ENCODE measurements at regions not wholly inside any gene's neighbourhood (a gene's known extent, or its start where the extent isn't known, plus 50 kb on each side); places are given as distances from the start of the nearest gene placed in this dataset.

DNA sequence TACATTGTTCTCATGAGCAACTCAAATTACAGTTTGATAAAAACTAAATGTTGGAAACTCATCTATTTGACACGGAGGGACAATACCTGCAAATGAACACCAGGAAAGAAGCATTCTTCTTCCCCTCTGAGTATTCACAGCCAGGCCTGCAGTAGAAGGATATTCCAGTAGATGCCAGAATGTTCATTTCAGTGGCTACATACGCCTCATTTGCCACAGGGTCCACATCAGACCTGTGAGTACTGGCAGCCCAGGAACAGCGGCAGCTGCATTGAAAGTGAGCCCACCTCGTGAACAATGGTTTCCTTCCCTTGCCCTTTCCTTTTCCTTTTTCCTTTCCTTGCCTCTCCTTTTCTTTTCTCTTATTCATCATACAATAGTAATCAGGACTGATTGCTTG lies 81.1 kb upstream of the NEIL3 start:
- TF ChIP-seq, protein P1, sequence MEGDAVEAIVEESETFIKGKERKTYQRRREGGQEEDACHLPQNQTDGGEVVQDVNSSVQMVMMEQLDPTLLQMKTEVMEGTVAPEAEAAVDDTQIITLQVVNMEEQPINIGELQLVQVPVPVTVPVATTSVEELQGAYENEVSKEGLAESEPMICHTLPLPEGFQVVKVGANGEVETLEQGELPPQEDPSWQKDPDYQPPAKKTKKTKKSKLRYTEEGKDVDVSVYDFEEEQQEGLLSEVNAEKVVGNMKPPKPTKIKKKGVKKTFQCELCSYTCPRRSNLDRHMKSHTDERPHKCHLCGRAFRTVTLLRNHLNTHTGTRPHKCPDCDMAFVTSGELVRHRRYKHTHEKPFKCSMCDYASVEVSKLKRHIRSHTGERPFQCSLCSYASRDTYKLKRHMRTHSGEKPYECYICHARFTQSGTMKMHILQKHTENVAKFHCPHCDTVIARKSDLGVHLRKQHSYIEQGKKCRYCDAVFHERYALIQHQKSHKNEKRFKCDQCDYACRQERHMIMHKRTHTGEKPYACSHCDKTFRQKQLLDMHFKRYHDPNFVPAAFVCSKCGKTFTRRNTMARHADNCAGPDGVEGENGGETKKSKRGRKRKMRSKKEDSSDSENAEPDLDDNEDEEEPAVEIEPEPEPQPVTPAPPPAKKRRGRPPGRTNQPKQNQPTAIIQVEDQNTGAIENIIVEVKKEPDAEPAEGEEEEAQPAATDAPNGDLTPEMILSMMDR (IDR thresholded peaks at IDR 0.05; ENCODE audit: low read depth, low read length, missing control alignments): no peak
- H3K4me3 ChIP-seq (ENCODE audit: low read depth, low read length): no peak overlapping the region
- DNase-seq (ENCODE audit: low read depth): no peak

DNA sequence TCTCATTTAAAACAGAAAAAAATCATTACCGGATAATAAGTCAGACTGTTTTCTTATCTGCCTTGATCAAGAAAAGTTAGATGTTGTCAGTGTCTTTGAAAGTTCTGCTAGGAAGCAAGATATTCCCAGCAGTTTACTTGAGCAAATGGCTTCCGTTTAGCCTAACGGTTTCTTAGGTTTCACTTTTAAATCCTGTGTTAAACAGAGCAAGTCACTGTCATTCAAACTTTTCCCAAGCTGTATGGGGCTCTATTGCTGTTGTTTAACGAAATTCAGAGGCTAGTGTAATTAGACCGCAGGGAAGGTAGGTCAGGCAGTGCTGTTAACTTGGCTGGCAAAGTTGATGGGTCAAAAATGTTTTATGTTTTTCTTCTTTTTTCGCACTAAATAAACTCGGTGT lies 80.3 kb upstream of the NEIL3 start:
- no peak for DNase-seq (ENCODE audit: low read depth)
- no peak overlapping the region; the same call in 1 of the 2 replicates for H3K4me3 ChIP-seq (ENCODE audit: low read depth, low read length)
- TF ChIP-seq, protein P1 (IDR thresholded peaks at IDR 0.05; ENCODE audit: low read depth, low read length, missing control alignments): no peak

DNA sequence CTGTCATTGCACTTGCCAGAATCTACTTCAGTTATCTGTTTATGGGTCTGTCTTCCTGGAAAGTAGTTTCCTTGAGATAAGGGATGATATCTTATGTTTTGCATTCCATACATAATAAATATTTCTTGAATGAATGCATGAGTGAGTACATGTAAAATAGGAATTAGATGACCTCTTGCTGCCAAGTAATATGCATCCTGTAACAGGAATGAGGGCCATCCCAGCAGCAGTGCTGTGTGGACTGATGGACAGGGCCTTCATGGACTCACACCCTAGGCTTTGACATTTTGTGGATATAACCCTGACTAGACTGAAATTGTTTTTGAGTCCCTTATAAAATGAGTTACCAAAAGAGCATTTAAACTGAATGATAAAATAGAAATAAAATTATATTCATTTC lies 77.2 kb upstream of the NEIL3 start:
- TF ChIP-seq, protein P1 (IDR thresholded peaks at IDR 0.05; ENCODE audit: low read depth, low read length, missing control alignments): no peak
- DNase-seq (ENCODE audit: low read depth): no peak
- no peak overlapping the region for H3K4me3 ChIP-seq (ENCODE audit: low read depth, low read length)

DNA sequence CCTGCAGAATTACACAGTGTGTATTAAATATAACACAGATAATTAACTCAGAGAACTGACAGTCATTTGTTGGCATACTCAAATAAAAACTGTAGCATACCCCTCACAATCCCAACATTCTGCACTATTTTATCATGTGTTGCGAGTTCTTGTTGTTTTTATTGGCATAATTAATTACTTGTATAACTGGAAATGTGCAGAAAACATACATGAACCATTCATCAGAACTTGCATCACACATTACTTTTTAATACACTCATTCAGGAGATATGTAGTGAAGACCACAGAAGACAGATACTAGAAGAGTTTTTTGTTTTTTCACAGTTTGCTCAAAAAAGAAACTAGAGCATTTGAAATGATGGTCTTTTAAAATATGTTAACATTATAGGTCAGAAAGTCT lies 74.6 kb upstream of the NEIL3 start:
- TF ChIP-seq, protein P1 (IDR thresholded peaks at IDR 0.05; ENCODE audit: low read depth, low read length, missing control alignments): no peak
- H3K4me3 ChIP-seq (ENCODE audit: low read depth, low read length): no peak overlapping the region
- no peak for DNase-seq (ENCODE audit: low read depth)

DNA sequence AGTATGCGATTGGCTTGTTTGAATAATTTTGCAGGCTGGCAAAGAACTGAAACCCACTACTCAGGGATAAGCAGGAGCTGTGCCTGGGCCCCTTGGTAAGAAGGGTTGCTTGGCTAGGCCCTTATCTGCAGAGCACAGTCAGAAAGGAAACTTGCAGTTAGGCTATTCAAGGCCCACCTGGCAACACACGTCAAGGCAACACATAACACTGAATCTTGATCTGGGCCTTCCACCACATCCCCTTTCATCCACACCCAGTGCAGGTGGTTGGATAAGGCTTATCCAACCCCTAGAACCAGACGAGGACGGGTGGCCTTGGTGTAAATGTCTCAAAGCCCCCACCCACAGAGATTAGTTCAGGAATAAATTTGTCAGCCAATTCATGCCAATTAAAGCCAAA lies 72.8 kb upstream of the NEIL3 start:
- DNase-seq (ENCODE audit: low read depth): no peak
- TF ChIP-seq, protein P1 (IDR thresholded peaks at IDR 0.05; ENCODE audit: low read depth, low read length, missing control alignments): no peak
- H3K4me3 ChIP-seq (ENCODE audit: low read depth, low read length): no peak overlapping the region

DNA sequence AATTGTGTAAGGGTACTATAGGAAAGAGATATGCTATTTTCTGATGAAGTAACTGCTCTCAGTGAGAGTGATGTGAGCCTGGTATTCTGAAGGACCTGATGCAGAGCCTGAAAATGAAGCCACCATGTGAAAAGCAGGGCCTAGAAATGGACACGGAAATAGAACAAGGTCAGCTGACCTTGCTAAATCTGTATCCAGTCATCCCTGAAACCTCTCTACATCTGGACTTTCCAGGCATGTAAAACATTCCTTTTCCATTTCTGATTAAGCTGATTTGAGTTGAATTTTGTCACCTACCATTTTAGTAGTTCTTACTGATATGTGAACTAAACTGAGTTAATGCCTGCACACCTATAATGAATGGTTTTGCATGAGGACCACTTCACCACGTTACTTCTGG lies 72.4 kb upstream of the NEIL3 start:
- no peak for DNase-seq (ENCODE audit: low read depth)
- no peak overlapping the region for H3K4me3 ChIP-seq (ENCODE audit: low read depth, low read length)
- TF ChIP-seq, protein P1 (IDR thresholded peaks at IDR 0.05; ENCODE audit: low read depth, low read length, missing control alignments): no peak

DNA sequence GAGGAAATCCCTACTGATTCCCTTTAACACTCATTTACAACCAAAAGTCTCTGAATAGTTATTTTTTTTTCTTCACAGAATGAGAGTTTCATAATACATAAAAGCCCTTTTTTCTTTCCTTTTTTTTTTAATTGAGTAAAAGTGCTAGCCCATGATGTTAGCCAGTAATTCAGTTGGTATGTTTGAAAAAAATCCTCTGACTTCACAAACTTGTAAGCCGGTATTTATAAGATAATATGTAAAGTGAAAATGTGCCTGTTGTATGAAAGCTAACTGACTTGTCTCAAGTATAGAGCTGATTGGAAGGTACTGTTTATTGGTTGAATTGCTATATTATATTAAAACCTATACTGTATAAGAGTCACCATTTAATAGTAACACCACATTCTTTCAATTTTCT lies 70.2 kb upstream of the NEIL3 start:
- TF ChIP-seq, protein P1 (IDR thresholded peaks at IDR 0.05; ENCODE audit: low read depth, low read length, missing control alignments): no peak
- DNase-seq (ENCODE audit: low read depth): no peak
- no peak overlapping the region for H3K4me3 ChIP-seq (ENCODE audit: low read depth, low read length)
